DOHH2 (cell line): ENCODE measurements at regions not wholly inside any gene's neighbourhood (a gene's known extent, or its start where the extent isn't known, plus 50 kb on each side); places are given as distances from the start of the nearest gene placed in this dataset.

Experiments used
- H3F3A ChIP-seq: fragments of 200-600 bp; sonication (generic), shearing (Covaris generic); 2 replicates; pipeline ENCODE4 v1.6.0; 2016; ENCODE audit warnings: antibody characterized with exemption, mild to moderate bottlenecking; ENCODE audit not compliant: control insufficient read depth, insufficient read depth
- H3K27ac ChIP-seq: fragments of 200-600 bp; sonication (generic); 2 replicates; pipeline ENCODE4 v1.5.1; 2014; ENCODE audit warnings: low read depth, mild to moderate bottlenecking, low read length, moderate library complexity
- H3K27me3 ChIP-seq: fragments of 200-600 bp; sonication (generic); 2 replicates; pipeline ENCODE4 v1.6.1; 2014; ENCODE audit warnings: mild to moderate bottlenecking, low read length, mixed read lengths; ENCODE audit not compliant: control insufficient read depth
- H3K36me3 ChIP-seq: fragments of 200-600 bp; sonication (generic); 2 replicates; pipeline ENCODE4 v1.6.1; 2014; ENCODE audit warnings: mild to moderate bottlenecking, low read length, moderate library complexity, mixed read lengths; ENCODE audit not compliant: control insufficient read depth
- H3K4me1 ChIP-seq: fragments of 200-600 bp; sonication (generic); 2 replicates; pipeline ENCODE4 v1.6.1; 2014; ENCODE audit warnings: mild to moderate bottlenecking, low read length, mixed read lengths; ENCODE audit not compliant: control insufficient read depth
- H3K4me2 ChIP-seq: fragments of 200-600 bp; sonication (generic); 2 replicates; pipeline ENCODE4 v1.6.0; 2014; ENCODE audit warnings: mild to moderate bottlenecking, low read length, moderate library complexity
- H3K4me3 ChIP-seq: fragments of 200-600 bp; sonication (generic); 2 replicates; pipeline ENCODE4 v1.5.1; 2014; ENCODE audit warnings: mild to moderate bottlenecking, low read length, mixed read lengths
- H3K79me2 ChIP-seq: fragments of 200-600 bp; sonication (generic); 2 replicates; pipeline ENCODE4 v1.6.1; 2014; ENCODE audit warnings: mild to moderate bottlenecking, low read length, mixed read lengths; ENCODE audit not compliant: control insufficient read depth
- H3K9me2 ChIP-seq: fragments of 200-600 bp; sonication (generic); replicated peaks from 2 replicates; pipeline ENCODE4 v1.6.1; 2014; ENCODE audit warnings: mild to moderate bottlenecking, low read length, mixed read lengths; ENCODE audit not compliant: control insufficient read depth
- H3K9me3 ChIP-seq: fragments of 200-600 bp; sonication (generic); 2 replicates; pipeline ENCODE4 v1.6.1; 2014; ENCODE audit warnings: antibody characterized with exemption, low read length, mixed read lengths; ENCODE audit not compliant: control insufficient read depth, insufficient read depth
- H4K20me1 ChIP-seq: fragments of 200-600 bp; sonication (generic); 2 replicates; pipeline ENCODE4 v1.6.0; 2014; ENCODE audit warnings: low read depth, mild to moderate bottlenecking, antibody characterized with exemption, low read length, moderate library complexity; ENCODE audit not compliant: control insufficient read depth, insufficient read depth
- CTCF ChIP-seq: fragments of 200-600 bp; sonication (generic); IDR thresholded peaks from one replicate; pipeline ENCODE4 v1.5.1; 2014; ENCODE audit warnings: antibody characterized with exemption, mild to moderate bottlenecking, low read depth, low read length; ENCODE audit not compliant: poor library complexity, severe bottlenecking
- EZH2phosphoT487 ChIP-seq: fragments of 200-600 bp; sonication (generic); IDR thresholded peaks from 2 replicates; pipeline ENCODE4 v1.6.1; 2017; ENCODE audit warnings: borderline replicate concordance, mild to moderate bottlenecking, antibody characterized with exemption, low read length, moderate library complexity, mixed read lengths

- H3K27ac ChIP-seq = no peak overlapping the region
- H3K9me3 ChIP-seq = no peaks in the 10 kb centered on the region
- H3K79me2 ChIP-seq = no peaks in the 10 kb centered on the region
- TF ChIP-seq EZH2phosphoT487 (no peak), CTCF (no peak)
- H3K36me3 ChIP-seq = no peaks in the 10 kb centered on the region
- no peaks in the 10 kb centered on the region for H3K27me3 ChIP-seq
- H3K9me2 ChIP-seq = no peaks in the 10 kb centered on the region
- no peaks in the 10 kb centered on the region for H3F3A ChIP-seq
- H3K4me2 ChIP-seq = no peak overlapping the region
- no peaks in the 10 kb centered on the region for H3K4me1 ChIP-seq
- no peaks in the 10 kb centered on the region for H4K20me1 ChIP-seq
- H3K4me3 ChIP-seq = no peak overlapping the region
Observed at GRCh38 chr15:61474796-61475195, 245.7 kb upstream of the RORA start.

- H3F3A ChIP-seq = no peaks in the 10 kb centered on the region
- no peaks in the 10 kb centered on the region for H3K4me1 ChIP-seq
- TF ChIP-seq CTCF = no peak
- TF ChIP-seq EZH2phosphoT487 = no peak
- H3K79me2 ChIP-seq = no peaks in the 10 kb centered on the region
- no peaks in the 10 kb centered on the region for H3K9me2 ChIP-seq
- no peak overlapping the region for H3K27ac ChIP-seq
- H3K4me2 ChIP-seq = no peak overlapping the region
- H3K27me3 ChIP-seq = no peaks in the 10 kb centered on the region
- H3K4me3 ChIP-seq = no peak overlapping the region
- no peaks in the 10 kb centered on the region for H4K20me1 ChIP-seq
- H3K36me3 ChIP-seq = no peaks in the 10 kb centered on the region
- H3K9me3 ChIP-seq = 0 out of 2 replicates have a peak, but pooled peaks cover 3% of the 10 kb centered on the region
Observed at GRCh38 chr15:61467823-61468222, 238.7 kb upstream of the RORA start.

GRCh38 chr15:61459785-61460707 lies 230.9 kb upstream of the RORA start:
- no peaks in the 10 kb centered on the region for H3F3A ChIP-seq
- no peaks in the 10 kb centered on the region for H4K20me1 ChIP-seq
- no peaks in the 10 kb centered on the region for H3K36me3 ChIP-seq
- no peak overlapping the region for H3K4me3 ChIP-seq
- no peaks in the 10 kb centered on the region for H3K79me2 ChIP-seq
- H3K4me2 ChIP-seq = no peak overlapping the region
- no peaks in the 10 kb centered on the region for H3K27me3 ChIP-seq
- no peak overlapping the region for H3K27ac ChIP-seq
- H3K4me1 ChIP-seq = no peaks in the 10 kb centered on the region
- H3K9me3 ChIP-seq = no peaks in the 10 kb centered on the region
- no peaks in the 10 kb centered on the region for H3K9me2 ChIP-seq
- no peak for TF ChIP-seq EZH2phosphoT487
- TF ChIP-seq CTCF = no peak
